GM12892 (cell line): ENCODE measurements at regions not wholly inside any gene's neighbourhood (a gene's known extent, or its start where the extent isn't known, plus 50 kb on each side); places are given as distances from the start of the nearest gene placed in this dataset.

ENCODE experiments used
- POLR2A ChIP-seq: IDR thresholded peaks from 2 replicates; pipeline ENCODE4 v1.6.1; 2011; ENCODE audit warnings: low read depth, low read length, control low read depth
- POLR2AphosphoS5 ChIP-seq: IDR thresholded peaks from 2 replicates; pipeline ENCODE4 v1.6.1; 2011; ENCODE audit warnings: low read depth, low read length, control low read depth

DNA sequence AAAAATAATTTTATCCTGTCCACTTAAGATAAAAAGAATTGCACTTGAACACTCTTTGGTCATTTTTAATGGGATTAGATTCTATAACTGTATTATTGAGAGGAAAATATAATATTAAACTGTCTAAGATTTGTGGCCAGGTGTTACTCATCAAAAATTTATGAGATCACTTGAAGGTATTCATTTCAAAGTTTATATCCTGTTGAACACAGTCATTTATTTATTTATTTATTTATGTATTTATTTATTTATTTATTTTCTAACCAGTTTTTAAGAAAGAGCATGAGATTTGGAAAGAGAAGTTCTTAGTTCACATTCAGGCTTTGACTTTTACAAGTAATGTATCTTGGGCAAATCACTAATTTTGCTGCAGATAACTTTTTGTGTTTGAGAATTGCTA is 692.7 kb downstream of the LTN1 start:
- TF ChIP-seq POLR2A: no peak
- no peak for TF ChIP-seq POLR2AphosphoS5
